ENCODE measurements at regions not wholly inside any gene's neighbourhood (a gene's known extent, or its start where the extent isn't known, plus 50 kb on each side); places are given as distances from the start of the nearest gene placed in this dataset.

- Histone ChIP-seq H3T11ph (ENCODE audit: low read length) (no peak overlapping the region), H2BK12ac (ENCODE audit: insufficient read length, low read depth, low read length) (no peak overlapping the region), H3K79me2 (ENCODE audit: insufficient read depth, low read length) (peaks cover 31% of the 10 kb centered on the region; the same call in 1 of the 2 replicates), H3K9me3 (ENCODE audit: control insufficient read depth, low read depth, low read length) (no peaks in the 10 kb centered on the region), H4K8ac (replicated peaks; ENCODE audit: insufficient read length, low read depth, low read length) (no peak overlapping the region), H3K14ac (ENCODE audit: insufficient read depth, low read length) (no peak overlapping the region), H3K18ac (ENCODE audit: insufficient read length, low read depth, low read length) (no peak overlapping the region), H2BK15ac (ENCODE audit: low read depth, low read length) (no peak overlapping the region), H3K27me3 (ENCODE audit: insufficient read depth, low read length) (no peaks in the 10 kb centered on the region), H2BK20ac (ENCODE audit: low read depth, low read length, poor library complexity, severe bottlenecking) (no peak overlapping the region), H2AK5ac (ENCODE audit: insufficient read length, low read length) (no peak overlapping the region), H3K4me2 (ENCODE audit: insufficient read depth, insufficient read length, low read length) (no peak overlapping the region), H3K56ac (ENCODE audit: insufficient read length, low read depth, low read length) (no peak overlapping the region), H3K9ac (ENCODE audit: extremely low read depth, insufficient read length, low read length) (no peak overlapping the region), H2AFZ (ENCODE audit: low read length) (no peak overlapping the region), H2BK5ac (ENCODE audit: insufficient read length, low read length) (no peak overlapping the region), H4K5ac (ENCODE audit: insufficient read length, low read depth, low read length) (no peak overlapping the region), H3K23ac (ENCODE audit: insufficient read length, low read depth, low read length) (no peak overlapping the region), H4K91ac (ENCODE audit: insufficient read length, low read depth, low read length) (no peak overlapping the region), H3K4me1 (ENCODE audit: insufficient read depth, low read length) (peaks cover 8% of the 10 kb centered on the region; the same call in 1 of the 2 replicates), H3K23me2 (ENCODE audit: insufficient read length, low read depth, low read length, poor library complexity, severe bottlenecking) (no peaks in the 10 kb centered on the region), H3K4ac (ENCODE audit: low read depth, low read length) (no peak overlapping the region), H3K79me1 (ENCODE audit: insufficient read depth, low read depth, low read length, poor library complexity, severe bottlenecking) (peaks cover 8% of the 10 kb centered on the region), H3K27ac (ENCODE audit: insufficient read length, low read depth, low read length) (no peak overlapping the region), H4K20me1 (ENCODE audit: control insufficient read depth, insufficient read depth, insufficient read length) (no peaks in the 10 kb centered on the region), H2BK120ac (ENCODE audit: low read depth, low read length, poor library complexity, severe bottlenecking) (no peak overlapping the region)
- DNase-seq: no peak
- H3K4me1 Mint-ChIP-seq: peaks cover 36 to 39% of the 10 kb centered on the region in 2 experiments
- H3K4me3 Mint-ChIP-seq: no peak overlapping the region
- no peaks in the 10 kb centered on the region for H3K27me3 Mint-ChIP-seq (ENCODE audit: low read depth)
- no peak overlapping the region for H3K27ac Mint-ChIP-seq
- H3K9me3 Mint-ChIP-seq: peaks cover 0 to 5% of the 10 kb centered on the region in 2 experiments; a peak in 3 of 5 replicates
- TF ChIP-seq CTCF (conservative IDR thresholded peaks at IDR 0.05): no peak
- WGBS (ENCODE audit: extremely low coverage, insufficient read length, low lambda C conversion rate): no CpG with 5 or more reads among the region's 3 CpGs
- H3K36me3 Mint-ChIP-seq (ENCODE audit: insufficient read depth in 1 of 3, low read depth in 3 of 3): peaks cover 6 to 13% (median 8%) of the 10 kb centered on the region in 3 experiments; a peak in 6 of 7 replicates
Measured at GRCh38 chr6:56833127-56833791, 121.6 kb upstream of the BEND6 start.
